ENCODE measurements at regions not wholly inside any gene's neighbourhood (a gene's known extent, or its start where the extent isn't known, plus 50 kb on each side); places are given as distances from the start of the nearest gene placed in this dataset.

GRCh38 chr10:29012926-29013554, 275.8 kb upstream of the LYZL1 start:
- 65% methylated on average over 9 of the region's 9 CpGs for WGBS
- H3K4me3 ChIP-seq (ENCODE audit: low read depth, low read length) = no peak overlapping the region
- no peaks in the 10 kb centered on the region for H3K36me3 ChIP-seq (ENCODE audit: insufficient read depth)
- H3K27ac ChIP-seq (ENCODE audit: low read depth) = no peak overlapping the region
- no peak for DNase-seq (ENCODE audit: extremely low spot score)
- H3K4me1 ChIP-seq (ENCODE audit: insufficient read depth) = no peaks in the 10 kb centered on the region

GRCh38 chr10:29021591-29021990, 267.3 kb upstream of the LYZL1 start:
- no peak overlapping the region for H3K4me3 ChIP-seq (ENCODE audit: low read depth, low read length)
- no peaks in the 10 kb centered on the region for H3K4me1 ChIP-seq (ENCODE audit: insufficient read depth)
- DNase-seq (ENCODE audit: extremely low spot score) = no peak
- 79% methylated on average over 3 of the region's 3 CpGs for WGBS
- H3K36me3 ChIP-seq (ENCODE audit: insufficient read depth) = no peaks in the 10 kb centered on the region
- H3K27ac ChIP-seq (ENCODE audit: low read depth) = no peak overlapping the region

GRCh38 chr10:29022513-29022912, 266.4 kb upstream of the LYZL1 start:
- 83% methylated on average over 9 of the region's 9 CpGs for WGBS
- no peak overlapping the region for H3K4me3 ChIP-seq (ENCODE audit: low read depth, low read length)
- H3K36me3 ChIP-seq (ENCODE audit: insufficient read depth) = no peaks in the 10 kb centered on the region
- H3K4me1 ChIP-seq (ENCODE audit: insufficient read depth) = no peaks in the 10 kb centered on the region
- no peak overlapping the region for H3K27ac ChIP-seq (ENCODE audit: low read depth)
- DNase-seq (ENCODE audit: extremely low spot score) = no peak

GRCh38 chr10:29023678-29024077, 265.2 kb upstream of the LYZL1 start:
- Histone ChIP-seq H3K27ac (ENCODE audit: low read depth) (no peak overlapping the region), H3K4me3 (ENCODE audit: low read depth, low read length) (no peak overlapping the region), H3K4me1 (ENCODE audit: insufficient read depth) (no peaks in the 10 kb centered on the region), H3K36me3 (ENCODE audit: insufficient read depth) (no peaks in the 10 kb centered on the region)
- 84% methylated on average over 5 of the region's 5 CpGs for WGBS
- no peak for DNase-seq (ENCODE audit: extremely low spot score)

- H3K4me3 ChIP-seq (ENCODE audit: low read depth, low read length) = no peak overlapping the region
- WGBS = 90% methylated on average over 10 of the region's 10 CpGs
- no peaks in the 10 kb centered on the region for H3K36me3 ChIP-seq (ENCODE audit: insufficient read depth)
- no peak for DNase-seq (ENCODE audit: extremely low spot score)
- H3K27ac ChIP-seq (ENCODE audit: low read depth) = no peak overlapping the region
- no peaks in the 10 kb centered on the region for H3K4me1 ChIP-seq (ENCODE audit: insufficient read depth)
Measured at GRCh38 chr10:29026065-29026797, 262.6 kb upstream of the LYZL1 start.

- 76% methylated on average over 5 of the region's 5 CpGs for WGBS
- Histone ChIP-seq H3K36me3 (ENCODE audit: insufficient read depth) (no peaks in the 10 kb centered on the region), H3K4me3 (ENCODE audit: low read depth, low read length) (no peak overlapping the region), H3K4me1 (ENCODE audit: insufficient read depth) (no peaks in the 10 kb centered on the region), H3K27ac (ENCODE audit: low read depth) (no peak overlapping the region)
- no peak for DNase-seq (ENCODE audit: extremely low spot score)
Measured at GRCh38 chr10:29026802-29027580, 261.9 kb upstream of the LYZL1 start.

- DNase-seq (ENCODE audit: extremely low spot score) = no peak
- Histone ChIP-seq H3K36me3 (ENCODE audit: insufficient read depth) (no peaks in the 10 kb centered on the region), H3K4me3 (ENCODE audit: low read depth, low read length) (no peak overlapping the region), H3K4me1 (ENCODE audit: insufficient read depth) (no peaks in the 10 kb centered on the region), H3K27ac (ENCODE audit: low read depth) (no peak overlapping the region)
- WGBS = 70% methylated on average over 3 of the region's 3 CpGs
Measured at GRCh38 chr10:29028486-29028885, 260.4 kb upstream of the LYZL1 start.

GRCh38 chr10:29030900-29031299, 258.0 kb upstream of the LYZL1 start:
- DNase-seq (ENCODE audit: extremely low spot score) = no peak
- no peaks in the 10 kb centered on the region for H3K36me3 ChIP-seq (ENCODE audit: insufficient read depth)
- no peak overlapping the region for H3K27ac ChIP-seq (ENCODE audit: low read depth)

GRCh38 chr10:29032169-29032568, 256.7 kb upstream of the LYZL1 start:
- H3K27ac ChIP-seq (ENCODE audit: low read depth) = no peak overlapping the region
- no peaks in the 10 kb centered on the region for H3K4me1 ChIP-seq (ENCODE audit: insufficient read depth)
- no peak overlapping the region for H3K4me3 ChIP-seq (ENCODE audit: low read depth, low read length)
- H3K36me3 ChIP-seq (ENCODE audit: insufficient read depth) = no peaks in the 10 kb centered on the region
- WGBS = 91% methylated on average over 3 of the region's 3 CpGs
- DNase-seq (ENCODE audit: extremely low spot score) = no peak

More at GRCh38 chr10:29030900-29031299, 258.0 kb upstream of the LYZL1 start:
- Histone ChIP-seq H3K4me3 (ENCODE audit: low read depth, low read length) (no peak overlapping the region), H3K4me1 (ENCODE audit: insufficient read depth) (no peaks in the 10 kb centered on the region)

GRCh38 chr10:29033311-29033940, 255.4 kb upstream of the LYZL1 start:
- H3K4me1 ChIP-seq (ENCODE audit: insufficient read depth) = no peaks in the 10 kb centered on the region
- WGBS = 85% methylated on average over 6 of the region's 6 CpGs
- H3K4me3 ChIP-seq (ENCODE audit: low read depth, low read length) = no peak overlapping the region
- H3K36me3 ChIP-seq (ENCODE audit: insufficient read depth) = no peaks in the 10 kb centered on the region
- no peak for DNase-seq (ENCODE audit: extremely low spot score)
- H3K27ac ChIP-seq (ENCODE audit: low read depth) = no peak overlapping the region

- H3K4me3 ChIP-seq (ENCODE audit: low read depth, low read length) = no peak overlapping the region
Measured at GRCh38 chr10:29034592-29034991, 254.3 kb upstream of the LYZL1 start.

GRCh38 chr10:29035721-29036120, 253.1 kb upstream of the LYZL1 start:
- H3K36me3 ChIP-seq (ENCODE audit: insufficient read depth) = no peaks in the 10 kb centered on the region
- H3K4me3 ChIP-seq (ENCODE audit: low read depth, low read length) = no peak overlapping the region
- WGBS = 96% methylated on average over 2 of the region's 2 CpGs
- no peak overlapping the region for H3K27ac ChIP-seq (ENCODE audit: low read depth)
- no peak for DNase-seq (ENCODE audit: extremely low spot score)
- H3K4me1 ChIP-seq (ENCODE audit: insufficient read depth) = no peaks in the 10 kb centered on the region

More at GRCh38 chr10:29034592-29034991, 254.3 kb upstream of the LYZL1 start:
- WGBS = 57% methylated on average over 5 of the region's 5 CpGs
- Histone ChIP-seq H3K36me3 (ENCODE audit: insufficient read depth) (no peaks in the 10 kb centered on the region), H3K4me1 (ENCODE audit: insufficient read depth) (no peaks in the 10 kb centered on the region), H3K27ac (ENCODE audit: low read depth) (no peak overlapping the region)
- no peak for DNase-seq (ENCODE audit: extremely low spot score)

GRCh38 chr10:29037348-29038113, 251.3 kb upstream of the LYZL1 start:
- H3K27ac ChIP-seq (ENCODE audit: low read depth) = no peak overlapping the region
- H3K4me3 ChIP-seq (ENCODE audit: low read depth, low read length) = no peak overlapping the region
- DNase-seq (ENCODE audit: extremely low spot score) = no peak
- H3K4me1 ChIP-seq (ENCODE audit: insufficient read depth) = no peaks in the 10 kb centered on the region
- WGBS = 95% methylated on average over 12 of the region's 12 CpGs
- no peaks in the 10 kb centered on the region for H3K36me3 ChIP-seq (ENCODE audit: insufficient read depth)

Measured in urinary bladder (tissue), 3 donors.